M059J (cell line): ENCODE measurements at regions not wholly inside any gene's neighbourhood (a gene's known extent, or its start where the extent isn't known, plus 50 kb on each side); places are given as distances from the start of the nearest gene placed in this dataset.
"Not testable (repeated sequence)": the region's sequence is repeated elsewhere in the genome, so short reads cannot be mapped to it uniquely, and the experiment has no call there.

Experiments used
- DNase-seq: peaks from one replicate; pipeline ENCODE4 v3.0.0-alpha.2; 2012; ENCODE audit warnings: low read depth

- peak; percentile 2 for DNase-seq
Observed at GRCh38 chr11:91489989-91490388, 734.6 kb upstream of the FAT3 start.

- not testable (repeated sequence) for DNase-seq
Observed at GRCh38 chr11:91483956-91484355, 740.7 kb upstream of the FAT3 start.

- DNase-seq: not testable (repeated sequence)
Observed at GRCh38 chr11:91481875-91482274, 742.7 kb upstream of the FAT3 start.

- peak; percentile 26 for DNase-seq
Observed at GRCh38 chr11:91470656-91471055, 754.0 kb upstream of the FAT3 start.

GRCh38 chr11:91459840-91460239, 764.8 kb upstream of the FAT3 start:
- DNase-seq: peak; percentile 5

- DNase-seq: no peak
Observed at GRCh38 chr11:91446267-91446666, 778.4 kb upstream of the FAT3 start.

- no peak for DNase-seq
Observed at GRCh38 chr11:91435694-91436395, 788.8 kb upstream of the FAT3 start.

GRCh38 chr11:91433284-91434010, 791.2 kb upstream of the FAT3 start:
- DNase-seq: peak; percentile 76

- DNase-seq: no peak
Observed at GRCh38 chr11:91421641-91422040, 803.0 kb upstream of the FAT3 start.

- DNase-seq: no peak
Observed at GRCh38 chr11:91407842-91408241, 816.8 kb upstream of the FAT3 start.

GRCh38 chr11:91406009-91406408, 818.6 kb upstream of the FAT3 start:
- DNase-seq: no peak

GRCh38 chr11:91404344-91404743, 820.3 kb upstream of the FAT3 start:
- DNase-seq: no peak

- peak; percentile 2 for DNase-seq
Observed at GRCh38 chr11:91397134-91397468, 827.5 kb upstream of the FAT3 start.

- DNase-seq: peak; percentile 81
Observed at GRCh38 chr11:91396236-91397133, 828.1 kb upstream of the FAT3 start.

GRCh38 chr11:91394727-91395414, 829.7 kb upstream of the FAT3 start:
- DNase-seq: peak; percentile 4

GRCh38 chr11:91394073-91394726, 830.4 kb upstream of the FAT3 start:
- no peak for DNase-seq

GRCh38 chr11:91382946-91383345, 841.7 kb upstream of the FAT3 start:
- DNase-seq: no peak

GRCh38 chr11:91374794-91375193, 849.8 kb upstream of the FAT3 start:
- no peak for DNase-seq

- no peak for DNase-seq
Observed at GRCh38 chr11:91373497-91373896, 851.1 kb upstream of the FAT3 start.

GRCh38 chr11:91366816-91367215, 857.8 kb upstream of the FAT3 start:
- DNase-seq: no peak

GRCh38 chr11:91365986-91366585, 858.5 kb upstream of the FAT3 start:
- DNase-seq: no peak
